Suprapubic skin (tissue), 3 donors: ENCODE measurements at regions not wholly inside any gene's neighbourhood (a gene's known extent, or its start where the extent isn't known, plus 50 kb on each side); places are given as distances from the start of the nearest gene placed in this dataset.

Experiments
- POLR2A ChIP-seq, 2 donors: fragments of 450-650 bp; IDR thresholded peaks; one replicate each; pipeline ENCODE4 v1.6.1; 2017; ENCODE audit warnings: antibody characterized with exemption in 2 of 2, mild to moderate bottlenecking in 2 of 2, moderate library complexity in 2 of 2
- TF ChIP-seq, protein P1 (sequence below), 2 donors: fragments of 200-600 bp in 1 of 2; fragments of 450-650 bp in 1 of 2; sonication (generic) in 1 of 2; IDR thresholded peaks; one replicate each; pipeline ENCODE4 v1.5.1; 2016 to 2019; ENCODE audit warnings: antibody characterized with exemption in 2 of 2, mild to moderate bottlenecking in 1 of 2, moderate library complexity in 1 of 2

DNA sequence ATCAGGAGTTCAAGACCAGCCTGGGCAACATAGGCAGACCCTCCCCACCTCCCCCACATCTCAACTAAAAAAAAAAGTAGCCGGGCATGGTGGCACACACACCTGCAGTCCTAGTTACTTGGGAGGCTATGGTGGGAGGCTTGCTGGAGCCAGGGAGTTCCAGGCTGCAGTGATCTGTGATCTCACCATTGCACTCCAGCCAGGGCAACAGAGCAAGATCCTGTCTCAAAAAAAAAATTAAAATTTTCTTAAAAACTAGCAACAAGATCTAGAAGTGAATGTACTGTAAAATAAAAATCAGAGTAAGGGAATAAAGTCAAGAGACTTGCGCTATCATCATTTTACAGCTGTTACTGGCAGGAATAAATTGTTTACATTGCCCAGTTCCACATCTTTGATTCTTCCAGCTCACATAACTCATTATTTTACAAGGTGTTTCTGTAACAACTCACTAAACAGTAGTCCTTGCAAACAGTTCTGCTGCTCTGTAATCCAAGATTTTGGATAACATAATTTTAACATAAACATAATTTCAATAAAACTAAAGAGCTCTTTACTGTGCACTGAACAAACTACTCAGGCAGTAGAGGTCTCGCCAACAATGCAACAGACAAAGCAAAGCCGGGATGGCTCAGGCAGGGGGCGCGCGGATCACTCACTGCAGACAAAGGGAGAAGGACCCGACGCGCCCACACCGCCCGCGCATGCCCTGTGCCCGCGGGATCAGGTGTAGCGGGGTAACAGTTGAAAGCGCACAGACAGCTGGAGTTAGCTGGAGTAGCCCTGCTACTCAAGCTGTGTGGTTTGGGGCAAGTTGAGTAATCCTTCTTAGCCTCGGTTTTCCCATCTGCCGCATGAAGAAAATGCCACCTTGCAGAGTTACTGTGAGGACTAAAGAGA lies 73.3 kb upstream of the NFE2L3 start:
- TF ChIP-seq POLR2A (IDR thresholded peaks at IDR 0.05) = no peak
- TF ChIP-seq, protein P1, sequence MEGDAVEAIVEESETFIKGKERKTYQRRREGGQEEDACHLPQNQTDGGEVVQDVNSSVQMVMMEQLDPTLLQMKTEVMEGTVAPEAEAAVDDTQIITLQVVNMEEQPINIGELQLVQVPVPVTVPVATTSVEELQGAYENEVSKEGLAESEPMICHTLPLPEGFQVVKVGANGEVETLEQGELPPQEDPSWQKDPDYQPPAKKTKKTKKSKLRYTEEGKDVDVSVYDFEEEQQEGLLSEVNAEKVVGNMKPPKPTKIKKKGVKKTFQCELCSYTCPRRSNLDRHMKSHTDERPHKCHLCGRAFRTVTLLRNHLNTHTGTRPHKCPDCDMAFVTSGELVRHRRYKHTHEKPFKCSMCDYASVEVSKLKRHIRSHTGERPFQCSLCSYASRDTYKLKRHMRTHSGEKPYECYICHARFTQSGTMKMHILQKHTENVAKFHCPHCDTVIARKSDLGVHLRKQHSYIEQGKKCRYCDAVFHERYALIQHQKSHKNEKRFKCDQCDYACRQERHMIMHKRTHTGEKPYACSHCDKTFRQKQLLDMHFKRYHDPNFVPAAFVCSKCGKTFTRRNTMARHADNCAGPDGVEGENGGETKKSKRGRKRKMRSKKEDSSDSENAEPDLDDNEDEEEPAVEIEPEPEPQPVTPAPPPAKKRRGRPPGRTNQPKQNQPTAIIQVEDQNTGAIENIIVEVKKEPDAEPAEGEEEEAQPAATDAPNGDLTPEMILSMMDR (IDR thresholded peaks at IDR 0.05) = peak; percentile 11 to 23
